ENCODE measurements at regions not wholly inside any gene's neighbourhood (a gene's known extent, or its start where the extent isn't known, plus 50 kb on each side); places are given as distances from the start of the nearest gene placed in this dataset.

GRCh38 chr18:51621113-51621863, 423.8 kb upstream of the MEX3C start:
- TF ChIP-seq, protein P1, sequence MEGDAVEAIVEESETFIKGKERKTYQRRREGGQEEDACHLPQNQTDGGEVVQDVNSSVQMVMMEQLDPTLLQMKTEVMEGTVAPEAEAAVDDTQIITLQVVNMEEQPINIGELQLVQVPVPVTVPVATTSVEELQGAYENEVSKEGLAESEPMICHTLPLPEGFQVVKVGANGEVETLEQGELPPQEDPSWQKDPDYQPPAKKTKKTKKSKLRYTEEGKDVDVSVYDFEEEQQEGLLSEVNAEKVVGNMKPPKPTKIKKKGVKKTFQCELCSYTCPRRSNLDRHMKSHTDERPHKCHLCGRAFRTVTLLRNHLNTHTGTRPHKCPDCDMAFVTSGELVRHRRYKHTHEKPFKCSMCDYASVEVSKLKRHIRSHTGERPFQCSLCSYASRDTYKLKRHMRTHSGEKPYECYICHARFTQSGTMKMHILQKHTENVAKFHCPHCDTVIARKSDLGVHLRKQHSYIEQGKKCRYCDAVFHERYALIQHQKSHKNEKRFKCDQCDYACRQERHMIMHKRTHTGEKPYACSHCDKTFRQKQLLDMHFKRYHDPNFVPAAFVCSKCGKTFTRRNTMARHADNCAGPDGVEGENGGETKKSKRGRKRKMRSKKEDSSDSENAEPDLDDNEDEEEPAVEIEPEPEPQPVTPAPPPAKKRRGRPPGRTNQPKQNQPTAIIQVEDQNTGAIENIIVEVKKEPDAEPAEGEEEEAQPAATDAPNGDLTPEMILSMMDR (IDR thresholded peaks at IDR 0.05) = peak in 3 of 4 experiments; percentile 9 to 44 (median 14)
- TF ChIP-seq POLR2A (IDR thresholded peaks at IDR 0.05) = no peak

All from uterus (tissue), 2 donors.